Large intestine (tissue), 3 donors: ENCODE measurements at regions not wholly inside any gene's neighbourhood (a gene's known extent, or its start where the extent isn't known, plus 50 kb on each side); places are given as distances from the start of the nearest gene placed in this dataset.

Source experiments
- DNase-seq, 2 donors: peaks; one replicate each; pipeline versions ENCODE4 v3.0.0 to v3.0.0-alpha.2; 2013
- H3K27ac ChIP-seq: one replicate; pipeline ENCODE4 v1.5.1; 2013; ENCODE audit warnings: low read length
- H3K27me3 ChIP-seq: 2 replicates; pipeline ENCODE4 v1.6.1; 2013; ENCODE audit warnings: low read length; ENCODE audit not compliant: control insufficient read depth, insufficient read depth
- H3K36me3 ChIP-seq: 2 replicates; pipeline ENCODE4 v1.6.1; 2013; ENCODE audit warnings: low read length; ENCODE audit not compliant: control insufficient read depth, insufficient read depth
- H3K4me1 ChIP-seq: one replicate; pipeline ENCODE4 v1.6.1; 2013; ENCODE audit warnings: low read length; ENCODE audit not compliant: control insufficient read depth, insufficient read depth
- H3K4me3 ChIP-seq: one replicate; pipeline ENCODE4 v1.5.1; 2013; ENCODE audit warnings: low read length
- H3K9me3 ChIP-seq: one replicate; pipeline ENCODE4 v1.6.1; 2013; ENCODE audit warnings: mild to moderate bottlenecking, low read depth, low read length, moderate library complexity; ENCODE audit not compliant: control insufficient read depth
- WGBS: methylation state at CpG from one replicate; pipeline ENCODE4 v1.1.5; 2013; ENCODE audit warnings: low lambda C conversion rate; ENCODE audit not compliant: insufficient coverage; 5-methylcytosine and 5-hydroxymethylcytosine counted together

GRCh38 chr5:8633696-8634095, 764.7 kb downstream of the MTRR start:
- Histone ChIP-seq H3K4me1 (no peaks in the 10 kb centered on the region), H3K27ac (no peak overlapping the region), H3K36me3 (no peaks in the 10 kb centered on the region), H3K4me3 (no peak overlapping the region), H3K9me3 (no peaks in the 10 kb centered on the region), H3K27me3 (no peaks in the 10 kb centered on the region)
- no peak for DNase-seq
- 38% methylated on average over 1 of the region's 2 CpGs for WGBS

- Histone ChIP-seq H3K4me3 (no peak overlapping the region), H3K27ac (no peak overlapping the region), H3K36me3 (no peaks in the 10 kb centered on the region), H3K27me3 (no peaks in the 10 kb centered on the region), H3K9me3 (no peaks in the 10 kb centered on the region), H3K4me1 (no peaks in the 10 kb centered on the region)
- DNase-seq, result no peak
- WGBS, result no CpG with 5 or more reads among the region's 2 CpGs
These were observed 765.3 kb downstream of the MTRR start for GRCh38 chr5:8634219-8634618.

- peaks cover 6% of the 10 kb centered on the region for H3K4me1 ChIP-seq
- no peaks in the 10 kb centered on the region for H3K36me3 ChIP-seq
- H3K4me3 ChIP-seq, result no peak overlapping the region
- 100% methylated on average over 1 of the region's 7 CpGs for WGBS
- DNase-seq, result no peak
- H3K27ac ChIP-seq, result no peak overlapping the region
- no peaks in the 10 kb centered on the region for H3K9me3 ChIP-seq
- H3K27me3 ChIP-seq, result no peaks in the 10 kb centered on the region
These were observed 773.0 kb downstream of the MTRR start for GRCh38 chr5:8641786-8642505.

GRCh38 chr5:8644377-8644776, 775.4 kb downstream of the MTRR start:
- WGBS, result 38% methylated on average over 3 of the region's 3 CpGs
- Histone ChIP-seq H3K9me3 (no peaks in the 10 kb centered on the region), H3K36me3 (no peaks in the 10 kb centered on the region), H3K27me3 (no peaks in the 10 kb centered on the region), H3K4me3 (no peak overlapping the region), H3K27ac (peak overlapping the region; percentile 45), H3K4me1 (peaks cover 6% of the 10 kb centered on the region)
- peak in 1 of 2 donors; percentile 34 for DNase-seq

- no peaks in the 10 kb centered on the region for H3K36me3 ChIP-seq
- no peak overlapping the region for H3K4me3 ChIP-seq
- peaks cover 6% of the 10 kb centered on the region for H3K4me1 ChIP-seq
- H3K27ac ChIP-seq, result no peak overlapping the region
- no peak for DNase-seq
- H3K27me3 ChIP-seq, result no peaks in the 10 kb centered on the region
- no peaks in the 10 kb centered on the region for H3K9me3 ChIP-seq
These were observed 778.2 kb downstream of the MTRR start for GRCh38 chr5:8647111-8647510.

GRCh38 chr5:8650186-8650585, 781.2 kb downstream of the MTRR start:
- Histone ChIP-seq H3K36me3 (no peaks in the 10 kb centered on the region), H3K9me3 (no peaks in the 10 kb centered on the region), H3K27ac (no peak overlapping the region), H3K4me1 (no peaks in the 10 kb centered on the region), H3K27me3 (no peaks in the 10 kb centered on the region), H3K4me3 (no peak overlapping the region)
- WGBS, result 100% methylated on average over 2 of the region's 6 CpGs
- DNase-seq, result no peak

GRCh38 chr5:8660133-8660893, 791.4 kb downstream of the MTRR start:
- no peak overlapping the region for H3K4me3 ChIP-seq
- no peak overlapping the region for H3K27ac ChIP-seq
- H3K9me3 ChIP-seq, result no peaks in the 10 kb centered on the region
- H3K4me1 ChIP-seq, result no peaks in the 10 kb centered on the region
- DNase-seq, result no peak
- H3K36me3 ChIP-seq, result no peaks in the 10 kb centered on the region
- WGBS, result 92% methylated on average over 4 of the region's 4 CpGs
- H3K27me3 ChIP-seq, result no peaks in the 10 kb centered on the region

GRCh38 chr5:8663374-8663773, 794.4 kb downstream of the MTRR start:
- DNase-seq, result no peak
- no peaks in the 10 kb centered on the region for H3K27me3 ChIP-seq
- H3K9me3 ChIP-seq, result no peaks in the 10 kb centered on the region
- no CpG with 5 or more reads among the region's 6 CpGs for WGBS
- no peaks in the 10 kb centered on the region for H3K4me1 ChIP-seq
- no peaks in the 10 kb centered on the region for H3K36me3 ChIP-seq
- H3K4me3 ChIP-seq, result no peak overlapping the region
- H3K27ac ChIP-seq, result no peak overlapping the region

GRCh38 chr5:8675182-8675581, 806.2 kb downstream of the MTRR start:
- H3K36me3 ChIP-seq, result no peaks in the 10 kb centered on the region
- no peaks in the 10 kb centered on the region for H3K4me1 ChIP-seq
- 10% methylated on average over 2 of the region's 2 CpGs for whole genome bisulfite sequencing
- no peaks in the 10 kb centered on the region for H3K9me3 ChIP-seq
- no peak overlapping the region for H3K27ac ChIP-seq
- H3K4me3 ChIP-seq, result no peak overlapping the region
- no peaks in the 10 kb centered on the region for H3K27me3 ChIP-seq
- DNase-seq, result no peak

GRCh38 chr5:8676695-8677094, 807.7 kb downstream of the MTRR start:
- Histone ChIP-seq H3K36me3 (no peaks in the 10 kb centered on the region), H3K4me1 (no peaks in the 10 kb centered on the region), H3K4me3 (no peak overlapping the region), H3K9me3 (no peaks in the 10 kb centered on the region), H3K27ac (no peak overlapping the region), H3K27me3 (no peaks in the 10 kb centered on the region)
- WGBS, result no CpG with 5 or more reads among the region's 3 CpGs
- no peak for DNase-seq

- Histone ChIP-seq H3K36me3 (no peaks in the 10 kb centered on the region), H3K27me3 (no peaks in the 10 kb centered on the region), H3K4me1 (no peaks in the 10 kb centered on the region), H3K9me3 (no peaks in the 10 kb centered on the region), H3K4me3 (no peak overlapping the region), H3K27ac (no peak overlapping the region)
- WGBS, result 91% methylated on average over 3 of the region's 3 CpGs
- no peak for DNase-seq
These were observed 813.4 kb downstream of the MTRR start for GRCh38 chr5:8682381-8682780.
